ACC112 (cell line): ENCODE measurements at regions not wholly inside any gene's neighbourhood (a gene's known extent, or its start where the extent isn't known, plus 50 kb on each side); places are given as distances from the start of the nearest gene placed in this dataset.
"Not testable (repeated sequence)": the region's sequence is repeated elsewhere in the genome, so short reads cannot be mapped to it uniquely, and the experiment has no call there.

Experiments
- H2AFZ ChIP-seq: fragments of 200-600 bp; sonication (generic); one replicate; pipeline ENCODE4 v1.6.0; 2017; ENCODE audit warnings: antibody characterized with exemption, low read length; ENCODE audit not compliant: unreplicated experiment
- H3K27ac ChIP-seq: fragments of 200-600 bp; sonication (generic); 2 replicates; pipeline ENCODE4 v1.5.1; 2014; ENCODE audit warnings: low read depth, mild to moderate bottlenecking, antibody characterized with exemption, low read length, moderate library complexity
- H3K27me3 ChIP-seq: fragments of 200-600 bp; sonication (generic); 2 replicates; pipeline ENCODE4 v1.6.1; 2014; ENCODE audit warnings: mild to moderate bottlenecking, antibody characterized with exemption, low read length, moderate library complexity, mixed read lengths; ENCODE audit not compliant: insufficient read depth
- H3K36me3 ChIP-seq: fragments of 200-600 bp; sonication (generic); 2 replicates; pipeline ENCODE4 v1.6.1; 2016; ENCODE audit warnings: mild to moderate bottlenecking, antibody characterized with exemption, low read length, moderate library complexity, mixed read lengths; ENCODE audit not compliant: insufficient read depth
- H3K4me1 ChIP-seq: fragments of 200-600 bp; sonication (generic); one replicate; pipeline ENCODE4 v1.6.1; 2016; ENCODE audit warnings: low read length, mixed read lengths; ENCODE audit not compliant: insufficient read depth, unreplicated experiment, control insufficient read depth
- H3K4me3 ChIP-seq: fragments of 200-600 bp; sonication (generic); 2 replicates; pipeline ENCODE4 v1.5.1; 2014; ENCODE audit warnings: mild to moderate bottlenecking, low read depth, low read length
- H3K79me2 ChIP-seq: fragments of 200-600 bp; sonication (generic); one replicate; pipeline ENCODE4 v1.6.0; 2016; ENCODE audit warnings: low read length; ENCODE audit not compliant: control insufficient read depth, unreplicated experiment, insufficient read depth

- no peak overlapping the region for H2AFZ ChIP-seq
- no peaks in the 10 kb centered on the region for H3K79me2 ChIP-seq
- H3K27ac ChIP-seq = no peak overlapping the region
- no peak overlapping the region for H3K4me3 ChIP-seq
- H3K36me3 ChIP-seq = no peaks in the 10 kb centered on the region
- peaks cover 26% of the 10 kb centered on the region for H3K27me3 ChIP-seq
- H3K4me1 ChIP-seq = no peaks in the 10 kb centered on the region
Observed at GRCh38 chr12:124130691-124131591, 157.9 kb downstream of the ZNF664 start.

DNA sequence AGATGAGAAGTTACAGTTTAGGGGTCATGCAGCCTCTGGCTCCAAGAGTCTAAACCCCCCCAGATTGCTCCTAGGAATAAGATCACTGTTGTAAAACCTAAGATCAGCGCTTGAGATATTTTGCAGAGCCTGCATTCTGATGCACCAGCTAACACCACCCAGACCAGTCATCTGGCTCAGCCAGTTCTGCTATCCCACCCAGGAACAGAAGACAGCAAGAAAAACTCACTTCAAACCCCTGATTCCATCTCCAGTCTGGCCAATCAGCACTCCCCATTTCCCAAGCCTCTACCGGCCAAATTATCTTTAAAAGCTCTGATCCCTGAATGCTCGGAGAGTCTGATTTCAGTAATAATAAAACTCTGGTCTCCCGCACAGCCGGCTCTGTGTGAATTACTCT is 158.6 kb downstream of the ZNF664 start:
- Histone ChIP-seq H3K27me3 (peaks cover 19% of the 10 kb centered on the region), H3K36me3 (no peaks in the 10 kb centered on the region), H3K27ac (no peak overlapping the region), H3K79me2 (no peaks in the 10 kb centered on the region), H2AFZ (no peak overlapping the region), H3K4me3 (no peak overlapping the region), H3K4me1 (no peaks in the 10 kb centered on the region)

- no peaks in the 10 kb centered on the region for H3K36me3 ChIP-seq
- H3K27ac ChIP-seq = no peak overlapping the region
- H3K4me1 ChIP-seq = no peaks in the 10 kb centered on the region
- no peak overlapping the region for H3K4me3 ChIP-seq
- no peaks in the 10 kb centered on the region for H3K79me2 ChIP-seq
- peaks cover 14% of the 10 kb centered on the region; the same call in 1 of the 2 replicates for H3K27me3 ChIP-seq
- H2AFZ ChIP-seq = no peak overlapping the region
Observed at GRCh38 chr12:124132530-124132929, 159.5 kb downstream of the ZNF664 start.

DNA sequence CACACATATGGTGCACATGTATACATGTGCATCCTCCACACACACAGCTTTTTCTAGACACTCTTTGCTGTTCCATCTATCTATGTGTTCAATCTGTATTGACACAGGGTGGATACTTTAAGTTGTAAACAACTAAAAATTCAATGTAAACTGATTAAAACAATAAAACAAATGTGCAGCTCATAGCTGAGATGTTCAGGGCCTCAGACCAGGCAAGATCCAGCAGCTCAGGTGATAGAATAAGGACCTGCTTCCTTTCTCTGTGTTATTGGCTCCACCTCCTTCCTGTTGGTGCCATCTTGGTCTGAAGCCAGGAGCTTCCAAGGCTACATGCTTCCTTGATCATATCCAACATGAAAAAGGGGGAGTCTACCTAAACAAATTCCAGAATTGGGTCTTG is 158.1 kb upstream of the RFLNA start:
- Histone ChIP-seq H3K4me3 (no peak overlapping the region), H3K4me1 (no peaks in the 10 kb centered on the region), H3K79me2 (no peaks in the 10 kb centered on the region), H3K27me3 (peaks cover 43% of the 10 kb centered on the region), H3K36me3 (no peaks in the 10 kb centered on the region), H2AFZ (no peak overlapping the region), H3K27ac (no peak overlapping the region)

DNA sequence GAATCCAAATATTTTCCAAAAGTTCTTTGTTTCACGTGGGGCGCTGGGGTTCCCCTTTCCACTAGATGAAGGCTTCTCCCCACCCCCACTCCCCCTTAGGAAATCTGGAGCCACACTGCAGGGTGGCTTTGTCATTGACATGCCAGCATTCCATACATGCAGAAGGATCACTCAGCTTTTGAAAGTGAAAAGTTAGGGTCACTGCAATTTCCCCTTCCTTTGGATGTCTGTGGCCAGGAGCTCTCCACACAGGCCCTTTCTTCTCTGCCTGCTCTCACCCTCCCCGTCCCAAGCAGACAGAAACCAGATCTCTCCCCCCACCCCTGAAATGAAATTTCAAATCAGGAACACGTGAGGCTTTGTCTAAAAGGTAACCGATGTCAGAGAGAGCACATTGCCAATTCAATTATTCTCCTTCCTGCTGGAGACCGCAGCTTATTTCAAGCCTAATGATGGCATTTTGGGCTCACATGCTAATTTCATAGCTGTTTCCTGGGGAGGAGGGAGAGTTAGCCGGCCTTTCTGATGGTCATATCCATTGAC is 153.9 kb upstream of the RFLNA start:
- Histone ChIP-seq H3K4me1 (no peaks in the 10 kb centered on the region), H3K79me2 (no peaks in the 10 kb centered on the region), H3K36me3 (no peaks in the 10 kb centered on the region), H3K4me3 (no peak overlapping the region), H3K27ac (no peak overlapping the region), H3K27me3 (peaks cover 60% of the 10 kb centered on the region), H2AFZ (no peak overlapping the region)

DNA sequence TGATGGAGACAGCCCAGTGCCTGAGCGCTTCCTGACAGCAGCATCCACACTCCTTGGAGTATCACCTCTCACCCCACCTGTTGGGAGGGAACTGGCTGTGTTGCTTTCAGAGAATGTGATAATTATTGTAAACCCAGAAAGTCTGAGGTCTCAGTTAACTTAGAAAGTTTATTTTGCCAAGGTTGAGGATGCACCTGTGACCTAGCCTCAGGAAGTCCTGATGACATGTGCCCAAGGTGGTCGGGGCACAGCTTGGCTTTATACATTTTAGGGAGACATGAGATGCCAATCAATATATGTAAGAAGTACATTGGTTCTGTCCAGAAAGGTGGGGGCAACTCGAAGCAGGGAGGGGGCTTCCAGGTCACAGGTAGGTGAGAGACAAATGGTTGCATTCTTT is 153.3 kb upstream of the RFLNA start:
- not testable (repeated sequence) for H2AFZ ChIP-seq, H3K4me1 ChIP-seq, H3K36me3 ChIP-seq, H3K27ac ChIP-seq, H3K4me3 ChIP-seq, H3K79me2 ChIP-seq
- H3K27me3 ChIP-seq = peaks cover 60% of the 10 kb centered on the region

- H3K27ac ChIP-seq = no peak overlapping the region
Observed at GRCh38 chr12:124142395-124143035, 152.4 kb upstream of the RFLNA start.

DNA sequence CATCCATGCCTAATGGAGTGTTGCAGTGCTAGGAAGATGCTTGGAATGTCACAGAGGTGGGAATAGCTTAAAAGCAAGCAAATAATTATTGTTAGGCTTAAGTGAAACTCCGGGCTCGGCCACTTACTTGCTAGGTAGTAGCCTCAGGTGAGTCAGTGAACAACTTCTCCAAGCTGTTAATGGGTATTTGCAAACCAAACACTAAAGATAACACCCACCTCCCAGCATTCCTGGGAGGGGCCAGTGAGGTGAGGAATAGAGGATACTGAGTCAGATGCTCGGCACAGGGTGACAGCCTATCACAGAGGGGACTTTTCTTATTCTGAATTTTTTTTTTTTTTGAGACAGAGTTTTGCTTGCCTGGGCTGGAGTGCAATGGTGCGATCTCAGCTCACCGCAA is 151.2 kb upstream of the RFLNA start:
- peaks cover 61% of the 10 kb centered on the region for H3K27me3 ChIP-seq
- no peaks in the 10 kb centered on the region for H3K4me1 ChIP-seq
- no peak overlapping the region for H3K4me3 ChIP-seq
- no peak overlapping the region for H3K27ac ChIP-seq
- no peaks in the 10 kb centered on the region for H3K79me2 ChIP-seq
- H3K36me3 ChIP-seq = no peaks in the 10 kb centered on the region
- H2AFZ ChIP-seq = no peak overlapping the region

More at GRCh38 chr12:124142395-124143035, 152.4 kb upstream of the RFLNA start:
- Histone ChIP-seq H3K4me3 (no peak overlapping the region), H2AFZ (no peak overlapping the region), H3K36me3 (no peaks in the 10 kb centered on the region), H3K27me3 (peaks cover 64% of the 10 kb centered on the region), H3K4me1 (no peaks in the 10 kb centered on the region), H3K79me2 (no peaks in the 10 kb centered on the region)

DNA sequence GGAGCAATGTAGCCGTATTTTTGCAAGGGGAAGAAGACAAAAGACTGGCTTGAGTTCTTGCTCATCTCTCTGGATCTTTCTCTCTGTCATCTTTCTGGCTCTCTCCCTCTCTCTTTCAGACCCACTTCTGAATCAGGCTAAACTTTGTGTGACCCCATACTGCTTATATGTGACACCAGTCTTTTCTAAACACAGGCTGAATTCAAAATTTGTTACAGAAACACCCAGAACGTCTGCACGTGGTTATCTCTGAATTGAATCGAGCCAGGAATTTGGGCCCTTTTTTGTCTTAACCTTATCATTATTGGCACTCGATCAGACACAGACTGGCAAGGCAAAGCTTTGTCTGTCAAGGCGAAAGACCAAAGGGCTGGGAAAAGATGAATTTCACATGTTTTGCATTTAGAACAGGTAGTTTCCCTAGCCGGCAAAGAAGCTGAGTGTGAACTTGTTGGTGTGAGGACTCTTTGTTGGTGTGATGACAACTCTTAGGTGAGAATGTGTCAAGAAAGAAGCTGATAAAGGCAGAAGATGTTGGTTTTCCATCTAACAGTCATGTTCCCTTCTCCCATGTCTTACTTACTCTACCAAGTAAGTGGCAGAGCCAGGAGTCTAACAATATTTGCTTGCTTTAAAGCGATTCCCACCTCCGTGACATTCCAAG is 150.2 kb upstream of the RFLNA start:
- no peak overlapping the region for H2AFZ ChIP-seq
- H3K27ac ChIP-seq = no peak overlapping the region
- peaks cover 63% of the 10 kb centered on the region for H3K27me3 ChIP-seq
- no peak overlapping the region for H3K4me3 ChIP-seq
- H3K36me3 ChIP-seq = no peaks in the 10 kb centered on the region
- no peaks in the 10 kb centered on the region for H3K4me1 ChIP-seq
- no peaks in the 10 kb centered on the region for H3K79me2 ChIP-seq

- Histone ChIP-seq H2AFZ (no peak overlapping the region), H3K79me2 (no peaks in the 10 kb centered on the region), H3K27me3 (peaks cover 59% of the 10 kb centered on the region), H3K4me1 (no peaks in the 10 kb centered on the region), H3K4me3 (no peak overlapping the region), H3K27ac (no peak overlapping the region), H3K36me3 (no peaks in the 10 kb centered on the region)
Observed at GRCh38 chr12:124147027-124147426, 147.9 kb upstream of the RFLNA start.
